SK-N-SH (cell line): ENCODE measurements at regions not wholly inside any gene's neighbourhood (a gene's known extent, or its start where the extent isn't known, plus 50 kb on each side); places are given as distances from the start of the nearest gene placed in this dataset.

ENCODE experiments used
- CTCF ChIA-PET: fragments of 300-600, 350-600 bp; formaldehyde crosslinking; extraction: SDS; loops from one replicate; lab custom pipeline; 2021; lab: Yijun Ruan, JAX
- POLR2A ChIA-PET: fragments of 350-600 bp; sonication (Branson Sonifier 250); formaldehyde crosslinking; extraction: SDS; loops from one replicate; lab custom pipeline; 2020; ENCODE audit warnings: antibody characterized with exemption, inconsistent platforms; lab: Yijun Ruan, JAX
- DNase-seq: peaks from one replicate; pipeline ENCODE4 v3.0.0; 2012
- H2AFZ ChIP-seq: fragments of 200-600 bp; sonication (generic); 2 replicates; pipeline ENCODE4 v1.8.1; 2016; ENCODE audit warnings: antibody characterized with exemption, mild to moderate bottlenecking, low read depth
- H3F3A ChIP-seq: fragments of 200-600 bp; sonication (generic); replicated peaks from 2 replicates; pipeline ENCODE3; 2016; ENCODE audit warnings: antibody characterized with exemption, mild to moderate bottlenecking; ENCODE audit not compliant: insufficient read depth
- H3K27ac ChIP-seq, 2 experiments: fragments of 200-500 bp in 1 of 2; fragments of 200-600 bp in 1 of 2; sonication (Bioruptor generic) in 1 of 2; sonication (generic), shearing (Covaris generic) in 1 of 2; 2 replicates each; pipeline versions ENCODE4 v1.5.1 to v1.6.1; 2014 to 2016; ENCODE audit warnings: low read depth in 2 of 2, inconsistent platforms in 1 of 2, low read length in 1 of 2, mild to moderate bottlenecking in 1 of 2, mixed read lengths in 1 of 2
- H3K27me3 ChIP-seq: fragments of 200-600 bp; sonication (generic), shearing (Covaris generic); 2 replicates; pipeline ENCODE4 v1.6.1; 2016; ENCODE audit warnings: mixed run types; ENCODE audit not compliant: insufficient read depth
- H3K36me3 ChIP-seq, 2 experiments: fragments of 200-500 bp in 1 of 2; fragments of 200-600 bp in 1 of 2; sonication (Bioruptor generic) in 1 of 2; sonication (generic) in 1 of 2; replicated peaks in 1 of 2; 2 replicates each; pipeline versions ENCODE3 to v1.5.1; 2014 to 2016; ENCODE audit warnings: low read length in 1 of 2, mild to moderate bottlenecking in 1 of 2; ENCODE audit not compliant: insufficient read depth in 2 of 2, control insufficient read depth in 1 of 2
- H3K4me1 ChIP-seq, 2 experiments: fragments of 200-500 bp in 1 of 2; fragments of 200-600 bp in 1 of 2; sonication (Bioruptor generic) in 1 of 2; sonication (generic), shearing (Covaris generic) in 1 of 2; 2 replicates each; pipeline versions ENCODE4 v1.5.1 to v1.6.1; 2014 to 2016; ENCODE audit warnings: low read depth in 1 of 2, low read length in 1 of 2, mixed run types in 1 of 2; ENCODE audit not compliant: insufficient read depth in 2 of 2, control insufficient read depth in 1 of 2
- H3K4me2 ChIP-seq: fragments of 200-600 bp; sonication (generic), shearing (Covaris generic); 2 replicates; pipeline ENCODE4 v1.6.1; 2017; ENCODE audit warnings: mixed run types
- H3K4me3 ChIP-seq, 2 experiments: fragments of 200-500 bp in 1 of 2; fragments of 200-600 bp in 1 of 2; sonication (Bioruptor generic) in 1 of 2; sonication (generic), shearing (Covaris generic) in 1 of 2; 2 replicates each; pipeline versions ENCODE4 v1.5.1 to v1.8.1; 2014 to 2016; ENCODE audit warnings: low read depth in 2 of 2, inconsistent platforms in 1 of 2, low read length in 1 of 2, mild to moderate bottlenecking in 1 of 2, mixed read lengths in 1 of 2, moderate library complexity in 1 of 2
- H3K79me2 ChIP-seq: fragments of 200-600 bp; sonication (generic); 2 replicates; pipeline ENCODE4 v1.8.1; 2017; ENCODE audit warnings: mild to moderate bottlenecking; ENCODE audit not compliant: insufficient read depth
- H3K9ac ChIP-seq: fragments of 200-600 bp; sonication (generic); 2 replicates; pipeline ENCODE4 v1.6.1; 2017; ENCODE audit warnings: mixed run types
- H3K9me2 ChIP-seq: fragments of 200-600 bp; sonication (generic); 2 replicates; pipeline ENCODE4 v1.6.1; 2017; ENCODE audit warnings: mixed run types
- H3K9me3 ChIP-seq: fragments of 200-600 bp; sonication (generic); 2 replicates; pipeline ENCODE4 v1.6.1; 2017; ENCODE audit warnings: mixed run types, mild to moderate bottlenecking, moderate library complexity
- H4K20me1 ChIP-seq: fragments of 200-600 bp; sonication (generic); 2 replicates; pipeline ENCODE4 v1.6.1; 2017; ENCODE audit warnings: mild to moderate bottlenecking, mixed run types; ENCODE audit not compliant: insufficient read depth
- ELF1 ChIP-seq: IDR thresholded peaks from 2 replicates; pipeline ENCODE4 v1.4.0; 2012
- EP300 ChIP-seq, 2 experiments: IDR thresholded peaks; 2 replicates each; pipeline versions ENCODE4 v1.4.0 to v1.6.1; 2012; ENCODE audit warnings: borderline replicate concordance in 1 of 2, low read depth in 1 of 2, low read length in 1 of 2
- EZH2phosphoT487 ChIP-seq: fragments of 200-600 bp; sonication (generic); IDR thresholded peaks from 2 replicates; pipeline ENCODE4 v1.6.1; 2017; ENCODE audit warnings: low read depth, mixed run types, mild to moderate bottlenecking, antibody characterized with exemption, moderate library complexity, borderline replicate concordance
- FOSL2 ChIP-seq: IDR thresholded peaks from 2 replicates; pipeline ENCODE4 v1.4.0; 2012; ENCODE audit warnings: low read depth, mild to moderate bottlenecking, moderate library complexity, borderline replicate concordance
- FOXM1 ChIP-seq: IDR thresholded peaks from 2 replicates; pipeline ENCODE4 v1.4.0; 2012; ENCODE audit warnings: low read depth, mild to moderate bottlenecking
- GABPA ChIP-seq: IDR thresholded peaks from 2 replicates; pipeline ENCODE4 v1.4.0; 2012; ENCODE audit warnings: low read depth, mild to moderate bottlenecking
- JUND ChIP-seq: IDR thresholded peaks from 2 replicates; pipeline ENCODE4 v1.4.0; 2012
- MEF2A ChIP-seq: IDR thresholded peaks from 2 replicates; pipeline ENCODE4 v1.4.0; 2012; ENCODE audit warnings: low read depth, borderline replicate concordance
- NRF1 ChIP-seq: IDR thresholded peaks from 2 replicates; pipeline ENCODE4 v1.6.1; 2012; ENCODE audit warnings: low read depth, mild to moderate bottlenecking, low read length
- RAD21 ChIP-seq: IDR thresholded peaks from 2 replicates; pipeline ENCODE4 v1.6.1; 2012; ENCODE audit warnings: mild to moderate bottlenecking, low read length
- RFX5 ChIP-seq: IDR thresholded peaks from 2 replicates; pipeline ENCODE4 v1.6.1; 2012; ENCODE audit warnings: mild to moderate bottlenecking, improper control_type of control experiment, low read length
- RXRA ChIP-seq: IDR thresholded peaks from 2 replicates; pipeline ENCODE4 v1.4.0; 2012; ENCODE audit warnings: low read depth, mild to moderate bottlenecking, borderline replicate concordance
- SIN3A ChIP-seq: IDR thresholded peaks from 2 replicates; pipeline ENCODE4 v1.6.1; 2012; ENCODE audit warnings: low read depth, mild to moderate bottlenecking, low read length, moderate library complexity, borderline replicate concordance
- SMC3 ChIP-seq: IDR thresholded peaks from 2 replicates; pipeline ENCODE4 v1.6.1; 2012; ENCODE audit warnings: low read depth, low read length, improper control_type of control experiment
- TCF12 ChIP-seq: IDR thresholded peaks from 2 replicates; pipeline ENCODE4 v1.4.0; 2012
- TEAD4 ChIP-seq: IDR thresholded peaks from 2 replicates; pipeline ENCODE4 v1.4.0; 2012; ENCODE audit warnings: mild to moderate bottlenecking, borderline replicate concordance; ENCODE audit not compliant: insufficient read depth
- USF1 ChIP-seq: IDR thresholded peaks from 2 replicates; pipeline ENCODE4 v1.4.0; 2012; ENCODE audit warnings: low read depth, borderline replicate concordance
- USF2 ChIP-seq: fragments of 150-350 bp; IDR thresholded peaks from 2 replicates; pipeline ENCODE4 v1.6.1; 2017; ENCODE audit warnings: antibody characterized with exemption, low read length, low read depth, borderline replicate concordance
- YY1 ChIP-seq: IDR thresholded peaks from 2 replicates; pipeline ENCODE4 v1.4.0; 2012; ENCODE audit warnings: low read depth, mild to moderate bottlenecking
- WGBS: methylation state at CpG from one replicate; pipeline ENCODE4 v1.1.6; 2017; ENCODE audit warnings: low lambda C conversion rate; 5-methylcytosine and 5-hydroxymethylcytosine counted together
- TF ChIP-seq, protein P1 (sequence below): IDR thresholded peaks from 2 replicates; pipeline ENCODE4 v1.4.0; 2012; ENCODE audit warnings: low read depth
- TF ChIP-seq, protein P2 (sequence below): IDR thresholded peaks from 2 replicates; pipeline ENCODE4; 2012
- TF ChIP-seq, protein P3 (sequence below): IDR thresholded peaks from 2 replicates; pipeline ENCODE4 v1.4.0; 2012; ENCODE audit warnings: low read depth, borderline replicate concordance

- Histone ChIP-seq H4K20me1 (no peaks in the 10 kb centered on the region), H3K79me2 (no peaks in the 10 kb centered on the region), H3K9ac (no peak overlapping the region), H3K4me2 (no peak overlapping the region), H3K27me3 (no peaks in the 10 kb centered on the region), H3K4me1 (no peaks in the 10 kb centered on the region), H3K27ac (no peak overlapping the region), H2AFZ (no peak overlapping the region), H3K4me3 (no peak overlapping the region), H3K36me3 (no peaks in the 10 kb centered on the region), H3K9me2 (no peaks in the 10 kb centered on the region), H3F3A (no peaks in the 10 kb centered on the region), H3K9me3 (no peaks in the 10 kb centered on the region)
- no peak for TF ChIP-seq SIN3A
- TF ChIP-seq RFX5: no peak
- TF ChIP-seq USF2: no peak
- no peak for TF ChIP-seq FOXM1
- no peak for TF ChIP-seq ELF1
- TF ChIP-seq, protein P1, sequence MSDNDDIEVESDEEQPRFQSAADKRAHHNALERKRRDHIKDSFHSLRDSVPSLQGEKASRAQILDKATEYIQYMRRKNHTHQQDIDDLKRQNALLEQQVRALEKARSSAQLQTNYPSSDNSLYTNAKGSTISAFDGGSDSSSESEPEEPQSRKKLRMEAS: no peak
- no peak for TF ChIP-seq MEF2A
- TF ChIP-seq EP300 (IDR thresholded peaks at IDR 0.05; ENCODE audit: borderline replicate concordance in 1 of 2, low read depth in 1 of 2, low read length in 1 of 2): no peak
- no peak for TF ChIP-seq USF1
- TF ChIP-seq GABPA: no peak
- TF ChIP-seq, protein P2, sequence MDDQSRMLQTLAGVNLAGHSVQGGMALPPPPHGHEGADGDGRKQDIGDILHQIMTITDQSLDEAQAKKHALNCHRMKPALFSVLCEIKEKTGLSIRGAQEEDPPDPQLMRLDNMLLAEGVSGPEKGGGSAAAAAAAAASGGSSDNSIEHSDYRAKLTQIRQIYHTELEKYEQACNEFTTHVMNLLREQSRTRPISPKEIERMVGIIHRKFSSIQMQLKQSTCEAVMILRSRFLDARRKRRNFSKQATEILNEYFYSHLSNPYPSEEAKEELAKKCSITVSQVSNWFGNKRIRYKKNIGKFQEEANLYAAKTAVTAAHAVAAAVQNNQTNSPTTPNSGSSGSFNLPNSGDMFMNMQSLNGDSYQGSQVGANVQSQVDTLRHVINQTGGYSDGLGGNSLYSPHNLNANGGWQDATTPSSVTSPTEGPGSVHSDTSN: no peak
- TF ChIP-seq TEAD4: no peak
- no peak for TF ChIP-seq EZH2phosphoT487
- TF ChIP-seq TCF12: no peak
- no peak for DNase-seq
- 64% methylated on average over 7 of the region's 7 CpGs for whole genome bisulfite sequencing
- CTCF ChIA-PET: no interaction called here
- POLR2A ChIA-PET: no interaction called here
These were observed 66.0 kb upstream of the PLAC8 start for GRCh38 chr4:83180431-83180968.

GRCh38 chr4:83179205-83179604 lies 64.7 kb upstream of the PLAC8 start:
- H3K36me3 ChIP-seq: no peaks in the 10 kb centered on the region
- H3K27me3 ChIP-seq: no peaks in the 10 kb centered on the region
- H3K4me1 ChIP-seq: no peaks in the 10 kb centered on the region
- H4K20me1 ChIP-seq: no peaks in the 10 kb centered on the region
- DNase-seq: no peak
- H3K9me2 ChIP-seq: no peaks in the 10 kb centered on the region
- no peaks in the 10 kb centered on the region for H3K9me3 ChIP-seq
- H3K79me2 ChIP-seq: no peaks in the 10 kb centered on the region
- 17% methylated on average over 2 of the region's 2 CpGs for WGBS
- no peak overlapping the region for H3K9ac ChIP-seq
- no peak overlapping the region for H3K4me3 ChIP-seq
- TF ChIP-seq, protein P3, sequence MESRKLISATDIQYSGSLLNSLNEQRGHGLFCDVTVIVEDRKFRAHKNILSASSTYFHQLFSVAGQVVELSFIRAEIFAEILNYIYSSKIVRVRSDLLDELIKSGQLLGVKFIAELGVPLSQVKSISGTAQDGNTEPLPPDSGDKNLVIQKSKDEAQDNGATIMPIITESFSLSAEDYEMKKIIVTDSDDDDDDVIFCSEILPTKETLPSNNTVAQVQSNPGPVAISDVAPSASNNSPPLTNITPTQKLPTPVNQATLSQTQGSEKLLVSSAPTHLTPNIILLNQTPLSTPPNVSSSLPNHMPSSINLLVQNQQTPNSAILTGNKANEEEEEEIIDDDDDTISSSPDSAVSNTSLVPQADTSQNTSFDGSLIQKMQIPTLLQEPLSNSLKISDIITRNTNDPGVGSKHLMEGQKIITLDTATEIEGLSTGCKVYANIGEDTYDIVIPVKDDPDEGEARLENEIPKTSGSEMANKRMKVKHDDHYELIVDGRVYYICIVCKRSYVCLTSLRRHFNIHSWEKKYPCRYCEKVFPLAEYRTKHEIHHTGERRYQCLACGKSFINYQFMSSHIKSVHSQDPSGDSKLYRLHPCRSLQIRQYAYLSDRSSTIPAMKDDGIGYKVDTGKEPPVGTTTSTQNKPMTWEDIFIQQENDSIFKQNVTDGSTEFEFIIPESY: no peak
- TF ChIP-seq FOSL2 (no peak), NRF1 (no peak), USF2 (no peak), RFX5 (no peak), RAD21 (no peak), SMC3 (no peak), JUND (no peak), YY1 (no peak), RXRA (no peak)
- ChIA-PET CTCF (no interaction called here), POLR2A (interaction anchor here (0.7 kb wide), 1 partner anchor 103 kb away, joined by 3 read pairs; no protein-coding TSS in a partner anchor)
- no peak overlapping the region for H2AFZ ChIP-seq
- H3K27ac ChIP-seq: no peak overlapping the region
- H3F3A ChIP-seq: no peaks in the 10 kb centered on the region
- no peak overlapping the region for H3K4me2 ChIP-seq
